Right renal cortex interstitium (tissue), 3 donors: ENCODE measurements at regions not wholly inside any gene's neighbourhood (a gene's known extent, or its start where the extent isn't known, plus 50 kb on each side); places are given as distances from the start of the nearest gene placed in this dataset.

Source experiments
- DNase-seq, 3 donors: peaks; one replicate each; pipeline ENCODE4 v3.0.0-alpha.2; 2013; ENCODE audit warnings: low read depth in 3 of 3, low spot score in 2 of 3

DNA sequence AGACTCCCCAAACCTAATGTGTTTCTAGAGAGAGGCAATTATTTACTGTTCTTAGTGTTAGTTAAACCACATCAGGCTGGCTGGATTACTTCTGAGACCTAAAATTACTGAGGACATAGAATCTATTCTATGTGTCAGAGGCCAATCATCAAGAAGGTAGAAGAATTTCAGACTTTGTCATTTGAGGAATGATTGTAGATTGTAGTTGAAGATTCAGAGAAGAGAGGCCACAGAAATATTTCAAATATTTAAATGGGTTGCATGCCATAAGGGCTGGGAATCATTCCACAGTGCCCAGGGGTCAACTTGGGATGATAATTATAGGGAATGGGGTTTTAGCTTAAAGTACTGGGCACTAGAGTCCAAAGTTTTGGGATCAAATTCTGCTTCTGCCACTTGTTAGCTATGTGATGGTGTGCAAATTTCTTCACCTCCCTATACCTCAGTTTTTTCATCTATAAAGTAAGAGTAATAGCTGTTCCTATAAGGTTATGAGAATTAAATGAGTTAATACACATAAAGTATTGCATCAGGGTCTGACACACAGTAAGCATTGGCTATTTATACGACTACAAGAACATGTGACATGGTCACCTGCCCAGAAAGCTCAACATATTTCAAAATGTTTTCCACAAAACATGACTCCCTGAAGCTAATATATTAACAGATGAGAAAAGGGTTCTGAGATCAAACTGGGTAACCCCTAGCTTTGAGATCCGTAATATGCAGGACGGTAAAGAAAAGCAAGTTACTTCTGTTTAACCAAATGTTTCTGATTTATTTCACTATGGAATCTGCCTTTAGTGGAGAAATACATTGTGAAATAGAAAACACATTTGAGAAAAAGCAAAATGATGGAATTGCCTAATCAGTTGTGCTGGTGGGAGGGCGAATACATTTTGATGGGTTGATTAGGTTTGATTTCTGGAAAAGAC lies 69.7 kb upstream of the SPAG17 start:
- DNase-seq: no peak

DNA sequence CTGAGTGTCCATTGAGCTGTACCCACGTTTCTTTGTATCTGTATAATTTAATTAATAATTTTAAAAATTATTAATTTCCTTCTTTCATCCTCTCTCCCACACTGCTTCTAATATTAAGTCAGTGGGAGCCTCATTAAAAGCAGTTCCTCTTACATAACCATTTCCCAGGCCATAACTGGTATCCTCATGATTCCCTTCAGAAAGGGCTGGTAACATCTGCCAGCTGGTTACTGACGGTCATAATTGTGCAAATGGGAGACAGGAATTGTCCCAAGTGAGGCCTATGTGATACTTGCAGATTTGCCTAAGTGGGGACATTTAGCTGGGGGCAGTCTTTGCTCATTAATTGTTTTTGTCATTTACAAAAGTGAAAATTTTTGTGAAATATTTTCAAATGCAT lies 69.0 kb upstream of the SPAG17 start:
- no peak for DNase-seq

DNA sequence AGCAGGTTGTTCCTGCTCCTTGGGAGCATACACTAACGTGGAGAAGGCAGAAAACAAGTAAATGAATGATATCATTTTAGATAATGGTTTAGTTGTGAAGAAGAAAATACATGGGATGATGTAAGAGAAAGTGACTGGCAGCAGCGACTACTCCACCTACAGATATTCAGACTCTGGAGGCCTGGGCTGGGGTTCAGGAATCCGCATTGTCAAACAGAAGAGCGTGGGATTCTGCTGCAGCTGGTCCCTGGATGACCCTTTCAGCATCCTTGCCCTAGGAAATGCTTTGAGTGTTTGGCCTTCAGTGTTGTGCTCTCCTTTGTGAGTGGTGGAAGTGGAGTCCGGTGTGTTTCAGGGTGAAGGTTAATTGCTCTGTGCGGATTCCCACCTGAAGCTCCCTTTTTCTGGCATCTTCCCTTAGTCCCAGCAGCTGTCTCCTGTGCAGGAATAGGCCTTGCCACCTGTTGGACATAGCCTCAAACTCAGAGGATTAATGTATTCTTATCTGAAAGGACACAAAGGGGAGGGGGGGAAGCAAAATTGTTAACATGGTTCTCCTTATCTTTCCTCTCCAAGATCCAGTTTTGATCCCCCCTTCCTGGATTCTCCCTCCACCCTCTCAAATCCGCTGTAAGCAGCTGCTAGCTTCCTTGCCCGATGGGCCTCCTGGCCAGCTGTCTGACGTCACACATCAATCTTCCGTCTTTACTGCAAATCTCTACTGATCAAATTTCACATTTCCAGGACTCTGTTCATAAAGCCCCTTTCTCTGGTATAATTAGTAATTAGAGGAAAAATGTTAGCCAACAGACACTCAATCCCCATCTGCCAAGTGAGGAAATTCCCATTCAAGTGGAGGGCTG lies 68.3 kb upstream of the SPAG17 start:
- no peak for DNase-seq

DNA sequence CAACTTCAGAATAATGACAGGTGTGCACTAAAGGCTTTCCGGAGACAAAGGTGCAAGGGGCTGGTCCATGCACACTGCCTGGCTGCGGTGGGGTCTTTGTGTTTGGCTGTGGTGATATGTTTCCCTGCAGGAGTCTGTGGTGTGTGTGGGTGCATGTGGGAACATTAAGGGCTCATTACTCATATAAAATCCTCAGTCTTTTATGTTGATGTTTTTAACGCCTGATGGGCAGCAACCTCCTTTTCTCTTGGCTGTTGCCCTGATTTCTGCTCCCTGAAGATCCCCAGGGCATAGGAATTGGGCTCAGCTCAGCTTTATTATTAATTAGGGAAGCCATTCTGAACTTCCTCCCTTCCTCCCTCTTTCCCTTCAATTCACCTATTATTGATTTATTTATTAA lies 67.6 kb upstream of the SPAG17 start:
- DNase-seq: no peak

DNA sequence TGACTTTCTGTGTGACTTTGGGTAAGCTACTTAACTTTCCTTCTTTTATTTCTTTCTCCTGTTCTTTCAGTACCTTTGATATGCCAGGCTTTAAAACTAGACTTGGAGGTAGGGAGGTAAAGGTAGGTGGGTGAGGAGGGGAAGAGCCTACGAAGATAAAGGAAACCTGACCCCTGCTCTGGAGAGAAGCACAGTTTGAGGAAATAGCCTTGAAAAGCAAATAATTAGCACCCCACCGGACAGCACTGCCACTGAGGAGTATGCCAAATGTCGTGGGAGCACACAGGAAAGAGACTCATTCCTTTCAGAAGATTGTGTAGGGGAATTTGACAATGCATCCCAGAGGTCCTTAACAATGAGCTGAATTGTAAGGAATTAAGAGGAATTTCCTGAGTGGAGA lies 65.2 kb upstream of the SPAG17 start:
- no peak for DNase-seq

DNA sequence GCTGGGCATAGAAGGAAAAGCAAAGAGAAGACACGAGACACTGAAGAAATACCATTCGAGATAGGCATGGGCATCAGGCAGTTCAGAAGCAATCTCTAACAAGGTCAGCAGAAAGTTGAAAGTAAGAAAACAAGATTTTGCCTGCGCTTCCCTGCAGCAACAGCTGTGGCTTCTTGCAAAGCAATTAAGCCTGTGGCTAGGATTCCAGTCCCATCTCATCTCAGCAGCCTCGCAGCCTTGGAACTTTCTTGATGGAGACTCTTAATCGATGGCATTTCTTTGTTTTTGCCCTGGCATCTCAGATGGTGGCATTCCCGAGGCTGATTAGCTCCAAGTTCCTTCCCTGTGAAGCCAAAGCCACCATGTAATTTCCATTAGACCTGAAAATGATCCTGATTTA lies 64.6 kb upstream of the SPAG17 start:
- DNase-seq: no peak

DNA sequence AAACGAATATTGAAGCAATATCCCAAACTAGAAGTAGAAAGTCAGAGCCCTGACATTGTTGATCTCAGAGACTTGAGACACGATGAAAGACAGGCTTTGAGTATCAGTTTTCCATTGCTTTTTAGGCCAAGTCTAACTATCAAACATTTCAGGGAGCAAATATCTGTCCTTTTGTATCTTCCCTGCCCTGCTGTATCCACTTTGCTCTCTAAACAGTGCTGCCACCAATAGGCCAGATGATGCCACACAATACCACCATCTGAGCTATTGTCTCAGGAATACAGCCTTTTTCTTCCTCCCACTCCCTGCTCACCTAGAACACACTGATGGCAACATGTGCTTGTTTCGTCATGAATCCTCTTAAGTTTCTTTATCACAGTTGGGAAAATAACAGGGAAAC lies 62.6 kb upstream of the SPAG17 start:
- DNase-seq: no peak

DNA sequence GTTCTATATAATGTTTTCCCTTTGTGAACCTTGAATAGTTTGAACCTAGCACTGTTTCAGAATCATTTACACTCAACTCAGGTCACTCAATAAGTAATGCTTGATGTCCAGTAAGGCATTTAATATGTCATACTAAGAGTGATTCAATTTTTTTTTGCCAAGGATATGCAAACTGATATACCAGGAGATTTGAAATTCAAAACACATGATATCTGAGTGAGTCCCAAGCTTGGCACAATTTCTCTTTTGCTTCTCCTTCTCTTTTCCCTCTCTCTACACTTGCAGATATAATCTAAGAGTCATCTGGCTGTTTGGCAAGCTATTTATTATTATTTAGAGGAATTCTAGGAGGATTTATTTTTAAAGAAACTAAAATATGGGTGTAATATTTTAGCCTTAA lies 61.6 kb upstream of the SPAG17 start:
- DNase-seq: no peak

DNA sequence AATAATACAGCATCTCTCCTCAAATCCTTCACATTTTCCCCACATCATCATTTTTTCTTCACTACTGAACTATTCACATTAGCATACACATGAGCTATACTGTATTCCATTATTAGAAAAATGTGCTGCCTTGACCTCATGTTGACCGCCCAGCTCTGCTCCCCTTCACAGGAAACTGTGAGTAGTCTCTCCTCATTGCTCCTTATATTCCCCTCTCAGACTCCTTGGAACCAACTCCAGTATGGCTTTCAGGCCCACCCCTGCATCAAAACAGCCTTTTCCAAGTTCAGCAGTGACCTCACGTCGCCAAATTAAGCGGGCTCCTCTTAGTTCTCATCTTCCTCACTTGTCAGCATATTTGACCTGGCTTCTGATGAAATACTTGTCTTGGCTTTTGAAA lies 59.2 kb upstream of the SPAG17 start:
- DNase-seq: no peak

DNA sequence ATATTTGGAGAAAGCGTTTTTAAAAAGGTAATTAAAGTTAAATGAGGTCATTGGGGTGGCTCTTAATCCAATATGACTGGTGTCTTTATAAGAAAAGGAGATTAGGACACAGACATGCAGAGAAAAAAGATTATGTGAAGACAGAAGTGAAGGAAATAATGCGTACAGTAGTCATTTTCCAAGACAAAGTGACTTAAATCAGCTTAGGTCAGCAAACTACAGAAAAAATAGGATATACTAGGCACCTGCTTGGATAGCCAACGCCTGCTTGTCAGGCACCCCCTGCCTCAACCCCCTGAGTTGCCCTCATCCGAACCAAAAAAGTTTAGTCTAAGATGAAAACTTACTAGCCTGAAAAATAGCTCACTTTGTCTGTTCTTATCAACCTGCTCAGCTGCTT lies 58.2 kb upstream of the SPAG17 start:
- DNase-seq: no peak
